ENCODE measurements at regions not wholly inside any gene's neighbourhood (a gene's known extent, or its start where the extent isn't known, plus 50 kb on each side); places are given as distances from the start of the nearest gene placed in this dataset.

GRCh38 chr2:56522605-56523089, 338.9 kb downstream of the CCDC85A start (continued):
- TF ChIP-seq CHD2 (IDR thresholded peaks at IDR 0.05; ENCODE audit: low read length, partially characterized antibody) (no peak), TEAD4 (IDR thresholded peaks at IDR 0.05; ENCODE audit: borderline replicate concordance, insufficient read depth) (peak; percentile 29; the same call in 1 of the 2 replicates), USF1 (IDR thresholded peaks at IDR 0.05; ENCODE audit: borderline replicate concordance, low read depth) (0 out of 2 replicates have a peak, but pooled peaks have one; percentile 5), RCOR1 (IDR thresholded peaks at IDR 0.05; ENCODE audit: low read length) (no peak), FOXM1 (IDR thresholded peaks at IDR 0.05; ENCODE audit: low read depth) (no peak), TCF12 (IDR thresholded peaks at IDR 0.05) (peak; percentile 79), JUND (IDR thresholded peaks at IDR 0.05) (peak; percentile 45; the same call in 1 of the 2 replicates), POLR2AphosphoS5 (IDR thresholded peaks at IDR 0.05; ENCODE audit: low read depth, low read length) (peak; percentile 42; the same call in 1 of the 2 replicates), IRF3 (IDR thresholded peaks at IDR 0.05; ENCODE audit: low read depth, low read length) (no peak), PBX3 (IDR thresholded peaks at IDR 0.05) (peak; percentile 76), CTCF (IDR thresholded peaks at IDR 0.05) (no peak), REST (IDR thresholded peaks at IDR 0.05; ENCODE audit: low read depth, low read length) (0 out of 2 replicates have a peak, but pooled peaks have one; percentile 60)

- Histone ChIP-seq H3K9ac (no peak overlapping the region), H3K27me3 (ENCODE audit: insufficient read depth) (no peaks in the 10 kb centered on the region), H3K4me3 (ENCODE audit: low read depth in 2 of 2, low read length in 1 of 2) (no peak overlapping the region), H3K79me2 (ENCODE audit: insufficient read depth) (no peaks in the 10 kb centered on the region), H2AFZ (ENCODE audit: low read depth) (no peak overlapping the region), H3K9me3 (no peaks in the 10 kb centered on the region), H3K9me2 (no peaks in the 10 kb centered on the region), H3K4me1 (ENCODE audit: control insufficient read depth in 1 of 2, insufficient read depth in 2 of 2, low read depth in 1 of 2, low read length in 1 of 2) (no peaks in the 10 kb centered on the region; a peak in 2 of 4 replicates), H3K4me2 (no peak overlapping the region), H3K27ac (ENCODE audit: low read depth in 2 of 2, low read length in 1 of 2) (peak overlapping the region; percentile 76 to 85; a peak in 3 of 4 replicates), H4K20me1 (ENCODE audit: insufficient read depth) (no peaks in the 10 kb centered on the region), H3K36me3 (replicated peaks in 1 of 2; ENCODE audit: control insufficient read depth in 1 of 2, insufficient read depth in 2 of 2, low read length in 1 of 2) (no peaks in the 10 kb centered on the region), H3F3A (replicated peaks; ENCODE audit: insufficient read depth) (peaks cover 10% of the 10 kb centered on the region)
- TF ChIP-seq GATA2 (CRISPR knock-in tag; IDR thresholded peaks at IDR 0.05) (no peak), USF2 (IDR thresholded peaks at IDR 0.05; ENCODE audit: borderline replicate concordance, low read depth, low read length) (no peak), FOXM1 (IDR thresholded peaks at IDR 0.05; ENCODE audit: low read depth) (no peak), GABPA (IDR thresholded peaks at IDR 0.05; ENCODE audit: low read depth) (no peak)
- no peak for DNase-seq
- POLR2A ChIA-PET, result no interaction called here
- CTCF ChIA-PET, result no interaction called here
Observed at GRCh38 chr2:56523816-56524215, 340.0 kb downstream of the CCDC85A start.
